ENCODE measurements at regions not wholly inside any gene's neighbourhood (a gene's known extent, or its start where the extent isn't known, plus 50 kb on each side); places are given as distances from the start of the nearest gene placed in this dataset.

DNA sequence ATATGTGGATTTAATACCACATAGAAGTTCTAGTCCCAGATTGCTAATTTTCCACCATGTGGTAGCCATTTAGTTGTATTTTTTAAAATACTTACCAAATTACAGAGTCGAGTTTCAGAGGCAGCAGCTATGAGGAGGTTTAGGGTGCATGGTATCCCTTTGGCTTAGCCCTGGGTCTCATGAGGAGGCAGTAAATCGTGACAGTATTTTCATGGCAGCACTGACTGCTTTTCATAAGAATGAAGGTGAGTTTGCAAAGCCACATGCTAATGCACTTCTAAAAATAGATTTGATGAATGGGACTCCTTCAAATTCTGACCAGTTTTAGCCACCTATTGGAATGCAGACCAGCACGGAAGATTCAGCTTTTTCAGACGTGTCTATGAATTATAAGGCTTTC lies 114.0 kb upstream of the FRG1 start:
- TF ChIP-seq POLR2A (IDR thresholded peaks at IDR 0.05) = no peak
- TF ChIP-seq, protein P1, sequence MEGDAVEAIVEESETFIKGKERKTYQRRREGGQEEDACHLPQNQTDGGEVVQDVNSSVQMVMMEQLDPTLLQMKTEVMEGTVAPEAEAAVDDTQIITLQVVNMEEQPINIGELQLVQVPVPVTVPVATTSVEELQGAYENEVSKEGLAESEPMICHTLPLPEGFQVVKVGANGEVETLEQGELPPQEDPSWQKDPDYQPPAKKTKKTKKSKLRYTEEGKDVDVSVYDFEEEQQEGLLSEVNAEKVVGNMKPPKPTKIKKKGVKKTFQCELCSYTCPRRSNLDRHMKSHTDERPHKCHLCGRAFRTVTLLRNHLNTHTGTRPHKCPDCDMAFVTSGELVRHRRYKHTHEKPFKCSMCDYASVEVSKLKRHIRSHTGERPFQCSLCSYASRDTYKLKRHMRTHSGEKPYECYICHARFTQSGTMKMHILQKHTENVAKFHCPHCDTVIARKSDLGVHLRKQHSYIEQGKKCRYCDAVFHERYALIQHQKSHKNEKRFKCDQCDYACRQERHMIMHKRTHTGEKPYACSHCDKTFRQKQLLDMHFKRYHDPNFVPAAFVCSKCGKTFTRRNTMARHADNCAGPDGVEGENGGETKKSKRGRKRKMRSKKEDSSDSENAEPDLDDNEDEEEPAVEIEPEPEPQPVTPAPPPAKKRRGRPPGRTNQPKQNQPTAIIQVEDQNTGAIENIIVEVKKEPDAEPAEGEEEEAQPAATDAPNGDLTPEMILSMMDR (IDR thresholded peaks at IDR 0.05) = no peak
